A549 (cell line): ENCODE measurements at regions not wholly inside any gene's neighbourhood (a gene's known extent, or its start where the extent isn't known, plus 50 kb on each side); places are given as distances from the start of the nearest gene placed in this dataset.
A peak's percentile ranks its signal among the peaks of the same experiment; 100 is the strongest.

Experiments used
- ATAC-seq, 2 experiments: fragments of 200-7000 bp in 1 of 2; fragments of >200 bp in 1 of 2; cut with Nextera tagmentation in 1 of 2; cut with Tn5 transposase in 1 of 2; 3 replicates each; pipeline versions ENCODE4 v1.8.0 to v1.9.1; 2018 to 2020; ENCODE audit warnings: mild to moderate bottlenecking in 1 of 2, moderate library complexity in 1 of 2
- CTCF ChIA-PET: fragments of 300-600 bp; sonication (Branson Sonifier 250); formaldehyde crosslinking; extraction: SDS; loops from one replicate; lab custom pipeline; 2021; ENCODE audit warnings: antibody characterized with exemption, inconsistent platforms; lab: Yijun Ruan, JAX
- POLR2A ChIA-PET: fragments of 350-600 bp; formaldehyde crosslinking; extraction: SDS; loops from one replicate; lab custom pipeline; 2021; ENCODE audit warnings: antibody characterized with exemption, inconsistent platforms; lab: Yijun Ruan, JAX
- DNase-seq, 2 experiments: peaks; one replicate each; pipeline versions ENCODE4 v3.0.0 to v3.0.0-alpha.2; 2011 to 2016; ENCODE audit warnings: low read depth in 1 of 2, low spot score in 1 of 2
- FAIRE-seq: peaks from 2 replicates; lab custom pipeline; 2011; peaks lifted over from hg19 to GRCh38; lab: Jason Lieb, UNC
- H3K27ac ChIP-seq, 2 experiments: fragments of >200 bp; sonication (Bioruptor Twin); formaldehyde crosslinking; 3 replicates each; pipeline ENCODE4 v1.5.1; 2016 to 2017
- H3K4me1 ChIP-seq: fragments of >200 bp; sonication (Bioruptor Twin); formaldehyde crosslinking; 3 replicates; pipeline ENCODE4 v1.6.1; 2016
- H3K4me2 ChIP-seq: fragments of >200 bp; sonication (Bioruptor Twin); formaldehyde crosslinking; 3 replicates; pipeline ENCODE4 v1.6.1; 2016
- H3K4me3 ChIP-seq: fragments of >200 bp; sonication (Bioruptor Twin); formaldehyde crosslinking; 3 replicates; pipeline ENCODE4 v1.5.1; 2016
- H3K9me3 ChIP-seq: fragments of >200 bp; sonication (Bioruptor Twin); formaldehyde crosslinking; 3 replicates; pipeline ENCODE4 v1.6.1; 2016
- CBX2 ChIP-seq: fragments of 200-600 bp; sonication (generic); IDR thresholded peaks from 2 replicates; pipeline ENCODE4 v1.6.1; 2016; ENCODE audit warnings: low read depth, mild to moderate bottlenecking, borderline replicate concordance
- CHD2 ChIP-seq: fragments of 150-350 bp; IDR thresholded peaks from 2 replicates; pipeline ENCODE4 v1.6.1; 2014; ENCODE audit warnings: low read length; ENCODE audit not compliant: partially characterized antibody
- EP300 ChIP-seq, 2 experiments: fragments of >200 bp; sonication (Bioruptor Twin); formaldehyde crosslinking; IDR thresholded peaks; 2 replicates in 1 of 2; 3 replicates in 1 of 2; pipeline ENCODE4 v1.6.1; 2016 to 2017
- GATA3 ChIP-seq: IDR thresholded peaks from 2 replicates; pipeline ENCODE4 v1.6.1; 2012; ENCODE audit warnings: borderline replicate concordance
- JUN ChIP-seq, 2 experiments: fragments of >200 bp; sonication (Bioruptor Twin); formaldehyde crosslinking; IDR thresholded peaks; 2 replicates in 1 of 2; 3 replicates in 1 of 2; pipeline ENCODE4 v1.6.1; 2016 to 2017
- KDM1A ChIP-seq: fragments of 200-600 bp; sonication (generic); IDR thresholded peaks from 2 replicates; pipeline ENCODE4 v1.6.1; 2016; ENCODE audit warnings: low read depth, mild to moderate bottlenecking
- MAFK ChIP-seq: fragments of 450-650 bp; IDR thresholded peaks from 2 replicates; pipeline ENCODE4 v1.6.1; 2014; ENCODE audit not compliant: partially characterized antibody
- MAZ ChIP-seq: fragments of 150-350 bp; IDR thresholded peaks from 2 replicates; pipeline ENCODE4 v1.6.1; 2014; ENCODE audit warnings: antibody characterized with exemption, low read depth, low read length, borderline replicate concordance
- NFE2L2 ChIP-seq: fragments of 150-350 bp; conservative IDR thresholded peaks from 2 replicates; pipeline ENCODE4 v1.6.1; 2014; ENCODE audit warnings: low read length
- RCOR1 ChIP-seq: fragments of 150-350 bp; IDR thresholded peaks from 2 replicates; pipeline ENCODE4 v1.6.1; 2014; ENCODE audit warnings: antibody characterized with exemption, low read length, low read depth
- RNF2 ChIP-seq: fragments of 200-600 bp; sonication (generic); IDR thresholded peaks from 2 replicates; pipeline ENCODE4 v1.6.1; 2016; ENCODE audit warnings: low read depth, mild to moderate bottlenecking, antibody characterized with exemption, moderate library complexity, borderline replicate concordance
- SREBF2 ChIP-seq: fragments of 450-650 bp; IDR thresholded peaks from 2 replicates; pipeline ENCODE4 v1.6.1; 2014; ENCODE audit warnings: mild to moderate bottlenecking, moderate library complexity
- TFCP2L1 ChIP-seq: fragments of 250-450 bp; sonication (Bioruptor Pico); IDR thresholded peaks from 2 replicates; pipeline ENCODE4 v1.5.0; 2021; ENCODE audit warnings: mild to moderate bottlenecking
- ZC3H11A ChIP-seq: fragments of 450-650 bp; IDR thresholded peaks from 2 replicates; pipeline ENCODE4 v1.6.1; 2014; ENCODE audit warnings: antibody characterized with exemption, mild to moderate bottlenecking
- ZSCAN20 ChIP-seq: fragments of 250-450 bp; sonication (Bioruptor Pico); IDR thresholded peaks from 2 replicates; pipeline ENCODE4 v1.8.0; 2022; ENCODE audit warnings: mild to moderate bottlenecking, moderate library complexity
- WGBS: methylation state at CpG from one replicate; pipeline ENCODE4 v1.1.6; 2017; ENCODE audit errors: missing lambda C conversion rate; 5-methylcytosine and 5-hydroxymethylcytosine counted together
- TF ChIP-seq, protein P1 (sequence below): fragments of >200 bp; sonication (Bioruptor Twin); formaldehyde crosslinking; IDR thresholded peaks from 2 replicates; pipeline ENCODE4 v1.6.1; 2016
- TF ChIP-seq, protein P2 (sequence below): fragments of >200 bp; sonication (Bioruptor Twin); formaldehyde crosslinking; IDR thresholded peaks from 3 replicates; pipeline ENCODE4 v1.6.1; 2016
- TF ChIP-seq, protein P3 (sequence below): IDR thresholded peaks from 2 replicates; pipeline ENCODE4 v1.6.1; 2012
- TF ChIP-seq, protein P4 (sequence below): fragments of 250-450 bp; sonication (Bioruptor Pico); IDR thresholded peaks from 2 replicates; pipeline ENCODE4 v1.5.0; 2020; ENCODE audit warnings: low read depth, mild to moderate bottlenecking, moderate library complexity
- TF ChIP-seq, protein P5 (sequence below): fragments of 250-450 bp; sonication (Bioruptor Pico); IDR thresholded peaks from 2 replicates; pipeline ENCODE4 v1.5.0; 2021; ENCODE audit warnings: mild to moderate bottlenecking, moderate library complexity, borderline replicate concordance
- TF ChIP-seq, protein P6 (sequence below): fragments of >200 bp; sonication (Bioruptor Twin); formaldehyde crosslinking; IDR thresholded peaks from 3 replicates; pipeline ENCODE4 v1.5.1; 2016

DNA sequence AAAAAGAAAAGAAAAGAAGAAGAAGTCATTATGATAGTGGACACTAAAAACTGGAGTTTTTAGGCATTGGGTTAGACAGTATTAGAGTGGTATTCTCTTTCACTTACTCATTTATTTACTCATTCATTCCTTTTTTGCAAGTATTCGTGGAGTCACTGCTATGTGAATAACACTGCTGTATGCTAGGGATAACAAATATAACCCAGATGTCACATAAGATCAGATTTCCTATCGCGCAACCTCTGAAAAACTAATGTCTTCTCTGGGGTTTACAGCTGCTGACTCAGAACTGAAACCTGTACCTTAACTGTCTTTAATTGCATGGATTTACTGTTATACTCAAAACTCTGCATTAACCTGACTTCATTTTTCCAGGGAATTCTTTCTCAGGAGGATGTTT, 353.7 kb downstream of the LRIG3 start:
- no peak for DNase-seq
- no peaks in the 10 kb centered on the region for H3K9me3 ChIP-seq
- CTCF ChIA-PET, result no interaction called here
- no peak for FAIRE-seq
- H3K4me1 ChIP-seq, result no peaks in the 10 kb centered on the region
- H3K27ac ChIP-seq, result no peak overlapping the region
- no peak for TF ChIP-seq MAZ
- no peak for TF ChIP-seq KDM1A
- TF ChIP-seq, protein P1, sequence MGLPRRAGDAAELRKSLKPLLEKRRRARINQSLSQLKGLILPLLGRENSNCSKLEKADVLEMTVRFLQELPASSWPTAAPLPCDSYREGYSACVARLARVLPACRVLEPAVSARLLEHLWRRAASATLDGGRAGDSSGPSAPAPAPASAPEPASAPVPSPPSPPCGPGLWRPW, result no peak
- TF ChIP-seq NFE2L2, result no peak
- TF ChIP-seq RCOR1, result no peak
- TF ChIP-seq CBX2, result no peak
- TF ChIP-seq ZC3H11A, result no peak
- TF ChIP-seq GATA3, result no peak
- TF ChIP-seq, protein P2, sequence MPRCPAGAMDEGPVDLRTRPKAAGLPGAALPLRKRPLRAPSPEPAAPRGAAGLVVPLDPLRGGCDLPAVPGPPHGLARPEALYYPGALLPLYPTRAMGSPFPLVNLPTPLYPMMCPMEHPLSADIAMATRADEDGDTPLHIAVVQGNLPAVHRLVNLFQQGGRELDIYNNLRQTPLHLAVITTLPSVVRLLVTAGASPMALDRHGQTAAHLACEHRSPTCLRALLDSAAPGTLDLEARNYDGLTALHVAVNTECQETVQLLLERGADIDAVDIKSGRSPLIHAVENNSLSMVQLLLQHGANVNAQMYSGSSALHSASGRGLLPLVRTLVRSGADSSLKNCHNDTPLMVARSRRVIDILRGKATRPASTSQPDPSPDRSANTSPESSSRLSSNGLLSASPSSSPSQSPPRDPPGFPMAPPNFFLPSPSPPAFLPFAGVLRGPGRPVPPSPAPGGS, result no peak
- TF ChIP-seq, protein P3, sequence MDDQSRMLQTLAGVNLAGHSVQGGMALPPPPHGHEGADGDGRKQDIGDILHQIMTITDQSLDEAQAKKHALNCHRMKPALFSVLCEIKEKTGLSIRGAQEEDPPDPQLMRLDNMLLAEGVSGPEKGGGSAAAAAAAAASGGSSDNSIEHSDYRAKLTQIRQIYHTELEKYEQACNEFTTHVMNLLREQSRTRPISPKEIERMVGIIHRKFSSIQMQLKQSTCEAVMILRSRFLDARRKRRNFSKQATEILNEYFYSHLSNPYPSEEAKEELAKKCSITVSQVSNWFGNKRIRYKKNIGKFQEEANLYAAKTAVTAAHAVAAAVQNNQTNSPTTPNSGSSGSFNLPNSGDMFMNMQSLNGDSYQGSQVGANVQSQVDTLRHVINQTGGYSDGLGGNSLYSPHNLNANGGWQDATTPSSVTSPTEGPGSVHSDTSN, result no peak
- TF ChIP-seq ZSCAN20 (CRISPR knock-in tag), result no peak
- TF ChIP-seq, protein P4, sequence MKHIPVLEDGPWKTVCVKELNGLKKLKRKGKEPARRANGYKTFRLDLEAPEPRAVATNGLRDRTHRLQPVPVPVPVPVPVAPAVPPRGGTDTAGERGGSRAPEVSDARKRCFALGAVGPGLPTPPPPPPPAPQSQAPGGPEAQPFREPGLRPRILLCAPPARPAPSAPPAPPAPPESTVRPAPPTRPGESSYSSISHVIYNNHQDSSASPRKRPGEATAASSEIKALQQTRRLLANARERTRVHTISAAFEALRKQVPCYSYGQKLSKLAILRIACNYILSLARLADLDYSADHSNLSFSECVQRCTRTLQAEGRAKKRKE, result no peak
- TF ChIP-seq, protein P5, sequence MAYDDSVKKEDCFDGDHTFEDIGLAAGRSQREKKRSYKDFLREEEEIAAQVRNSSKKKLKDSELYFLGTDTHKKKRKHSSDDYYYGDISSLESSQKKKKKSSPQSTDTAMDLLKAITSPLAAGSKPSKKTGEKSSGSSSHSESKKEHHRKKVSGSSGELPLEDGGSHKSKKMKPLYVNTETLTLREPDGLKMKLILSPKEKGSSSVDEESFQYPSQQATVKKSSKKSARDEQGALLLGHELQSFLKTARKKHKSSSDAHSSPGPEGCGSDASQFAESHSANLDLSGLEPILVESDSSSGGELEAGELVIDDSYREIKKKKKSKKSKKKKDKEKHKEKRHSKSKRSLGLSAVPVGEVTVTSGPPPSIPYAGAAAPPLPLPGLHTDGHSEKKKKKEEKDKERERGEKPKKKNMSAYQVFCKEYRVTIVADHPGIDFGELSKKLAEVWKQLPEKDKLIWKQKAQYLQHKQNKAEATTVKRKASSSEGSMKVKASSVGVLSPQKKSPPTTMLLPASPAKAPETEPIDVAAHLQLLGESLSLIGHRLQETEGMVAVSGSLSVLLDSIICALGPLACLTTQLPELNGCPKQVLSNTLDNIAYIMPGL (CRISPR knock-in tag), result no peak
- TF ChIP-seq EP300 (IDR thresholded peaks at IDR 0.05), result no peak
- no peak for TF ChIP-seq TFCP2L1 (CRISPR knock-in tag)
- TF ChIP-seq MAFK, result no peak
- TF ChIP-seq SREBF2, result no peak
- TF ChIP-seq CHD2, result no peak
- ATAC-seq, result no peak
- WGBS, result 57% methylated on average over 3 of the region's 3 CpGs
- no peak overlapping the region for H3K4me2 ChIP-seq
- POLR2A ChIA-PET, result no interaction called here
- no peak overlapping the region for H3K4me3 ChIP-seq

DNA sequence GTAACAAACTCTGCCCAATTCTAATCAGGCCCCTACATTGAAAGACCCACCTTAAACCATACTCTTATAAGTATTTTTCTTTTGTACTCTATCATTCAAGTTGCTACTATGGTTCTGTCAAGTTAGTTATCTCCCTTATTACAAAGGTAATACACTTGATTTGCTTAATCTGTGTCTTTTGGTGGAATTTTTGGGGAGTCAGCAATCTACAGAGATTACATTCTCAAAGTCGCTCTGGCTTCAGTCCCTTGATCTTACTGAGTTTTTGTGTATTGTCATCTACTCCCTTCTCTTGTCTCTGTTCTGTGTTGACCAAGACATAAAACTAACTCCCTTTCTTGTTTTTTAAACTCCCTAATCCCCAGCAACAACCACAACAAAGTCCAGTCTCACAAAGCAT, 353.1 kb downstream of the LRIG3 start:
- CTCF ChIA-PET, result no interaction called here
- Histone ChIP-seq H3K27ac (no peak overlapping the region), H3K9me3 (no peaks in the 10 kb centered on the region), H3K4me3 (no peak overlapping the region), H3K4me2 (no peak overlapping the region), H3K4me1 (no peaks in the 10 kb centered on the region)
- POLR2A ChIA-PET, result no interaction called here
- DNase-seq, result no peak
- WGBS, result 81% methylated on average over 1 of the region's 1 CpG
- no peak for FAIRE-seq
- no peak for ATAC-seq
- TF ChIP-seq RNF2 (no peak), JUN (IDR thresholded peaks at IDR 0.05) (no peak), MAFK (peak; percentile 43)
- TF ChIP-seq, protein P1, result no peak
- TF ChIP-seq, protein P6, sequence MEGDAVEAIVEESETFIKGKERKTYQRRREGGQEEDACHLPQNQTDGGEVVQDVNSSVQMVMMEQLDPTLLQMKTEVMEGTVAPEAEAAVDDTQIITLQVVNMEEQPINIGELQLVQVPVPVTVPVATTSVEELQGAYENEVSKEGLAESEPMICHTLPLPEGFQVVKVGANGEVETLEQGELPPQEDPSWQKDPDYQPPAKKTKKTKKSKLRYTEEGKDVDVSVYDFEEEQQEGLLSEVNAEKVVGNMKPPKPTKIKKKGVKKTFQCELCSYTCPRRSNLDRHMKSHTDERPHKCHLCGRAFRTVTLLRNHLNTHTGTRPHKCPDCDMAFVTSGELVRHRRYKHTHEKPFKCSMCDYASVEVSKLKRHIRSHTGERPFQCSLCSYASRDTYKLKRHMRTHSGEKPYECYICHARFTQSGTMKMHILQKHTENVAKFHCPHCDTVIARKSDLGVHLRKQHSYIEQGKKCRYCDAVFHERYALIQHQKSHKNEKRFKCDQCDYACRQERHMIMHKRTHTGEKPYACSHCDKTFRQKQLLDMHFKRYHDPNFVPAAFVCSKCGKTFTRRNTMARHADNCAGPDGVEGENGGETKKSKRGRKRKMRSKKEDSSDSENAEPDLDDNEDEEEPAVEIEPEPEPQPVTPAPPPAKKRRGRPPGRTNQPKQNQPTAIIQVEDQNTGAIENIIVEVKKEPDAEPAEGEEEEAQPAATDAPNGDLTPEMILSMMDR, result no peak
